GM23248 (cell line): ENCODE measurements at regions not wholly inside any gene's neighbourhood (a gene's known extent, or its start where the extent isn't known, plus 50 kb on each side); places are given as distances from the start of the nearest gene placed in this dataset.

Experiments used
- DNase-seq: peaks from one replicate; pipeline ENCODE4 v3.0.0-alpha.2; 2015
- H2AFZ ChIP-seq: fragments of 200-600 bp; sonication (generic); 2 replicates; pipeline ENCODE4 v1.6.1; 2016; ENCODE audit warnings: antibody characterized with exemption
- H3F3A ChIP-seq: fragments of 200-600 bp; sonication (generic); 2 replicates; pipeline ENCODE4 v1.6.1; 2016; ENCODE audit warnings: mild to moderate bottlenecking, antibody characterized with exemption, mixed run types; ENCODE audit not compliant: insufficient read depth
- H3K27ac ChIP-seq: fragments of 200-600 bp; sonication (generic); 2 replicates; pipeline ENCODE4 v1.5.1; 2016; ENCODE audit warnings: mild to moderate bottlenecking
- H3K27me3 ChIP-seq: fragments of 200-600 bp; sonication (generic); replicated peaks from 2 replicates; pipeline ENCODE4 v1.6.1; 2016; ENCODE audit warnings: mild to moderate bottlenecking; ENCODE audit not compliant: insufficient read depth
- H3K36me3 ChIP-seq: fragments of 200-600 bp; sonication (generic); 2 replicates; pipeline ENCODE4 v1.6.1; 2016; ENCODE audit warnings: low read depth, mild to moderate bottlenecking
- H3K4me1 ChIP-seq: fragments of 200-600 bp; sonication (generic); 2 replicates; pipeline ENCODE4 v1.6.1; 2016; ENCODE audit warnings: mild to moderate bottlenecking; ENCODE audit not compliant: insufficient read depth
- H3K4me2 ChIP-seq: fragments of 200-600 bp; sonication (generic); one replicate; pipeline ENCODE4 v1.6.1; 2016; ENCODE audit warnings: mild to moderate bottlenecking; ENCODE audit not compliant: unreplicated experiment
- H3K4me3 ChIP-seq: fragments of 200-600 bp; sonication (generic); 2 replicates; pipeline ENCODE4 v1.5.1; 2016; ENCODE audit warnings: mild to moderate bottlenecking
- H3K79me2 ChIP-seq: fragments of 200-600 bp; sonication (generic); 2 replicates; pipeline ENCODE4 v1.6.1; 2016; ENCODE audit warnings: mild to moderate bottlenecking; ENCODE audit not compliant: insufficient read depth
- H3K9ac ChIP-seq: fragments of 200-600 bp; sonication (generic); 2 replicates; pipeline ENCODE4 v1.6.1; 2016; ENCODE audit warnings: mild to moderate bottlenecking
- H3K9me2 ChIP-seq: fragments of 200-600 bp; sonication (generic); 2 replicates; pipeline ENCODE4 v1.6.1; 2016; ENCODE audit warnings: mixed run types, mild to moderate bottlenecking, moderate library complexity; ENCODE audit not compliant: insufficient read depth
- H3K9me3 ChIP-seq: fragments of 200-600 bp; sonication (generic); one replicate; pipeline ENCODE4 v1.6.1; 2017; ENCODE audit warnings: low read depth
- H4K20me1 ChIP-seq: fragments of 200-600 bp; sonication (generic); 2 replicates; pipeline ENCODE4 v1.6.0; 2016; ENCODE audit not compliant: insufficient read depth
- EZH2 ChIP-seq: fragments of 200-600 bp; sonication (generic); IDR thresholded peaks from 2 replicates; pipeline ENCODE4 v1.6.1; 2018; ENCODE audit warnings: antibody characterized with exemption, mild to moderate bottlenecking; ENCODE audit not compliant: insufficient read depth, poor library complexity, severe bottlenecking
- EZH2phosphoT487 ChIP-seq: fragments of 200-600 bp; sonication (generic); IDR thresholded peaks from 2 replicates; pipeline ENCODE4 v1.6.1; 2018; ENCODE audit warnings: antibody characterized with exemption, moderate library complexity, mild to moderate bottlenecking, low read depth; ENCODE audit not compliant: insufficient read depth
- WGBS, 2 experiments: methylation state at CpG; one replicate each; pipeline ENCODE4 v1.1.6; 2015 to 2017; ENCODE audit warnings: low lambda C conversion rate in 2 of 2, low coverage in 1 of 2; ENCODE audit errors: missing lambda C conversion rate in 2 of 2; 5-methylcytosine and 5-hydroxymethylcytosine counted together
- in situ Hi-C: fragments of 300-500 bp; cut with MboI; formaldehyde crosslinking; loops from 2 replicates; pipeline ENCODE4 v1.15.0; 2020

- no peaks in the 10 kb centered on the region for H3K27me3 ChIP-seq
- no peak overlapping the region for H3K27ac ChIP-seq
- WGBS, 2 experiments, result 25 to 31% methylated on average over 2 of the region's 2 CpGs
- H2AFZ ChIP-seq, result no peak overlapping the region
- no peaks in the 10 kb centered on the region for H3K79me2 ChIP-seq
- H3K9me3 ChIP-seq, result no peaks in the 10 kb centered on the region
- H4K20me1 ChIP-seq, result no peaks in the 10 kb centered on the region
- no peak overlapping the region for H3K9ac ChIP-seq
- H3K9me2 ChIP-seq, result no peaks in the 10 kb centered on the region
- TF ChIP-seq EZH2 (no peak), EZH2phosphoT487 (no peak)
- DNase-seq, result no peak
- H3K36me3 ChIP-seq, result no peaks in the 10 kb centered on the region
- H3K4me3 ChIP-seq, result no peak overlapping the region
- in situ Hi-C loops, result no loop called here
- H3K4me1 ChIP-seq, result no peaks in the 10 kb centered on the region
- H3K4me2 ChIP-seq, result no peak overlapping the region
- no peaks in the 10 kb centered on the region for H3F3A ChIP-seq
These were observed 204.1 kb upstream of the SEMA6A start for GRCh38 chr5:116778651-116779280.

GRCh38 chr5:116778032-116778431 is 203.4 kb upstream of the SEMA6A start:
- no peak overlapping the region for H3K27ac ChIP-seq
- no peak for DNase-seq

GRCh38 chr5:116773926-116774325 is 199.3 kb upstream of the SEMA6A start:
- no peaks in the 10 kb centered on the region for H3K36me3 ChIP-seq
- H2AFZ ChIP-seq, result no peak overlapping the region
- H3F3A ChIP-seq, result no peaks in the 10 kb centered on the region
- H3K9me2 ChIP-seq, result no peaks in the 10 kb centered on the region
- H3K79me2 ChIP-seq, result no peaks in the 10 kb centered on the region
- H3K4me3 ChIP-seq, result no peak overlapping the region
- no peaks in the 10 kb centered on the region for H3K9me3 ChIP-seq
- no peaks in the 10 kb centered on the region for H4K20me1 ChIP-seq
- in situ Hi-C loops, result no loop called here
- H3K4me1 ChIP-seq, result no peaks in the 10 kb centered on the region
- no peak overlapping the region for H3K4me2 ChIP-seq
- H3K27me3 ChIP-seq, result no peaks in the 10 kb centered on the region
- no peak for TF ChIP-seq EZH2
- TF ChIP-seq EZH2phosphoT487, result no peak
- 70 to 77% methylated on average over 5 of the region's 5 CpGs for WGBS, 2 experiments
- no peak for DNase-seq
- no peak overlapping the region for H3K9ac ChIP-seq
- no peak overlapping the region for H3K27ac ChIP-seq

More at GRCh38 chr5:116778032-116778431, 203.4 kb upstream of the SEMA6A start:
- Histone ChIP-seq H3K79me2 (no peaks in the 10 kb centered on the region), H3K36me3 (no peaks in the 10 kb centered on the region), H3K9ac (no peak overlapping the region), H3K4me3 (no peak overlapping the region), H3K4me1 (no peaks in the 10 kb centered on the region), H4K20me1 (no peaks in the 10 kb centered on the region), H2AFZ (no peak overlapping the region), H3K27me3 (no peaks in the 10 kb centered on the region), H3K4me2 (no peak overlapping the region), H3K9me2 (no peaks in the 10 kb centered on the region), H3K9me3 (no peaks in the 10 kb centered on the region), H3F3A (no peaks in the 10 kb centered on the region)
- WGBS, 2 experiments, result 12 to 22% methylated on average over 10 of the region's 10 CpGs
- TF ChIP-seq EZH2 (no peak), EZH2phosphoT487 (no peak)
- in situ Hi-C loops, result no loop called here

GRCh38 chr5:116772806-116773205 is 198.2 kb upstream of the SEMA6A start:
- WGBS, 2 experiments, result 9 to 11% methylated on average over 3 of the region's 3 CpGs
- Histone ChIP-seq H3K27me3 (no peaks in the 10 kb centered on the region), H3F3A (no peaks in the 10 kb centered on the region), H2AFZ (no peak overlapping the region), H3K79me2 (no peaks in the 10 kb centered on the region), H3K9me2 (no peaks in the 10 kb centered on the region), H3K4me1 (no peaks in the 10 kb centered on the region), H3K27ac (no peak overlapping the region), H3K4me2 (no peak overlapping the region), H3K9ac (no peak overlapping the region), H4K20me1 (no peaks in the 10 kb centered on the region), H3K9me3 (no peaks in the 10 kb centered on the region), H3K4me3 (no peak overlapping the region), H3K36me3 (no peaks in the 10 kb centered on the region)
- no peak for DNase-seq
- in situ Hi-C loops, result no loop called here
- TF ChIP-seq EZH2phosphoT487, result no peak
- TF ChIP-seq EZH2, result no peak

GRCh38 chr5:116772152-116772501 is 197.5 kb upstream of the SEMA6A start:
- WGBS, 2 experiments, result 0 to 3% methylated on average over 1 of the region's 1 CpG
- no peaks in the 10 kb centered on the region for H4K20me1 ChIP-seq
- no peak for DNase-seq
- no peak overlapping the region for H3K4me3 ChIP-seq
- H3K9ac ChIP-seq, result no peak overlapping the region
- H3K27ac ChIP-seq, result no peak overlapping the region
- H3K36me3 ChIP-seq, result no peaks in the 10 kb centered on the region
- in situ Hi-C loops, result no loop called here
- no peak for TF ChIP-seq EZH2
- no peak for TF ChIP-seq EZH2phosphoT487
- H3K4me2 ChIP-seq, result no peak overlapping the region
- H2AFZ ChIP-seq, result no peak overlapping the region
- no peaks in the 10 kb centered on the region for H3K27me3 ChIP-seq
- no peaks in the 10 kb centered on the region for H3K9me3 ChIP-seq
- no peaks in the 10 kb centered on the region for H3F3A ChIP-seq
- H3K79me2 ChIP-seq, result no peaks in the 10 kb centered on the region
- no peaks in the 10 kb centered on the region for H3K4me1 ChIP-seq
- H3K9me2 ChIP-seq, result no peaks in the 10 kb centered on the region
